SK-N-MC (cell line): ENCODE measurements at regions not wholly inside any gene's neighbourhood (a gene's known extent, or its start where the extent isn't known, plus 50 kb on each side); places are given as distances from the start of the nearest gene placed in this dataset.

Source experiments
- DNase-seq: peaks from one replicate; pipeline ENCODE4 v3.0.0-alpha.2; 2011; ENCODE audit warnings: low read depth, low spot score
- H3K27ac ChIP-seq: fragments of 200-600 bp; sonication (generic); 2 replicates; pipeline ENCODE4 v1.5.1; 2016; ENCODE audit warnings: mixed run types
- H3K36me3 ChIP-seq: fragments of 200-600 bp; sonication (generic); 2 replicates; pipeline ENCODE4 v1.6.1; 2017; ENCODE audit warnings: antibody characterized with exemption, low read length, mixed read lengths; ENCODE audit not compliant: insufficient read depth
- H3K4me3 ChIP-seq: fragments of 200-600 bp; sonication (generic); 2 replicates; pipeline ENCODE4 v1.5.1; 2016
- H3K9ac ChIP-seq: fragments of 200-600 bp; sonication (generic); 2 replicates; pipeline ENCODE4 v1.8.0; 2017; ENCODE audit warnings: mixed run types, mixed read lengths; ENCODE audit not compliant: insufficient read length
- H3K9me3 ChIP-seq: fragments of 200-600 bp; sonication (generic); 2 replicates; pipeline ENCODE4 v1.6.1; 2017; ENCODE audit warnings: low read depth, mild to moderate bottlenecking, antibody characterized with exemption, low read length, moderate library complexity, mixed read lengths
- EZH2 ChIP-seq: fragments of 200-600 bp; sonication (generic); IDR thresholded peaks from one replicate; pipeline ENCODE4 v1.6.1; 2017; ENCODE audit warnings: antibody characterized with exemption
- FOXP2 ChIP-seq: optimal IDR thresholded peaks from 2 replicates; pipeline ENCODE3; 2011; ENCODE audit warnings: mild to moderate bottlenecking, moderate library complexity; ENCODE audit not compliant: insufficient read depth; ENCODE audit errors: extremely low read length, control extremely low read depth
- POLR2AphosphoS5 ChIP-seq: IDR thresholded peaks from 2 replicates; pipeline ENCODE4 v1.6.1; 2012; ENCODE audit warnings: mild to moderate bottlenecking, low read depth, low read length, borderline replicate concordance

- TF ChIP-seq EZH2 (no peak), POLR2AphosphoS5 (no peak), FOXP2 (no peak)
These were observed 127.6 kb downstream of the WIF1 start for GRCh38 chr12:64993461-64993860.

GRCh38 chr12:64995816-64996215 is 125.3 kb downstream of the WIF1 start:
- Histone ChIP-seq H3K9me3 (no peaks in the 10 kb centered on the region), H3K9ac (no peak overlapping the region), H3K4me3 (no peak overlapping the region), H3K27ac (no peak overlapping the region), H3K36me3 (no peaks in the 10 kb centered on the region)
- no peak for TF ChIP-seq FOXP2
- no peak for TF ChIP-seq POLR2AphosphoS5
- no peak for TF ChIP-seq EZH2
- no peak for DNase-seq

More at GRCh38 chr12:64993461-64993860, 127.6 kb downstream of the WIF1 start:
- Histone ChIP-seq H3K36me3 (no peaks in the 10 kb centered on the region), H3K4me3 (no peak overlapping the region), H3K27ac (no peak overlapping the region), H3K9ac (no peak overlapping the region), H3K9me3 (no peaks in the 10 kb centered on the region)
- peak; percentile 12 for DNase-seq

- DNase-seq: no peak
- no peak overlapping the region for H3K27ac ChIP-seq
These were observed 123.2 kb downstream of the WIF1 start for GRCh38 chr12:64997858-64998257.

GRCh38 chr12:64998371-64999147 is 122.5 kb downstream of the WIF1 start:
- Histone ChIP-seq H3K9ac (no peak overlapping the region), H3K27ac (no peak overlapping the region), H3K36me3 (no peaks in the 10 kb centered on the region), H3K4me3 (no peak overlapping the region), H3K9me3 (no peaks in the 10 kb centered on the region)
- no peak for DNase-seq
- no peak for TF ChIP-seq EZH2
- no peak for TF ChIP-seq POLR2AphosphoS5
- TF ChIP-seq FOXP2: no peak

More at GRCh38 chr12:64997858-64998257, 123.2 kb downstream of the WIF1 start:
- no peaks in the 10 kb centered on the region for H3K36me3 ChIP-seq
- no peak overlapping the region for H3K9ac ChIP-seq
- no peak for TF ChIP-seq POLR2AphosphoS5
- no peak for TF ChIP-seq FOXP2
- TF ChIP-seq EZH2: no peak
- H3K4me3 ChIP-seq: no peak overlapping the region
- H3K9me3 ChIP-seq: no peaks in the 10 kb centered on the region

- Histone ChIP-seq H3K36me3 (no peaks in the 10 kb centered on the region), H3K9me3 (no peaks in the 10 kb centered on the region), H3K27ac (no peak overlapping the region), H3K9ac (no peak overlapping the region), H3K4me3 (no peak overlapping the region)
- DNase-seq: no peak
- TF ChIP-seq EZH2 (no peak), POLR2AphosphoS5 (no peak), FOXP2 (no peak)
These were observed 122.0 kb downstream of the WIF1 start for GRCh38 chr12:64999148-64999425.
